A549 (cell line): ENCODE measurements at regions not wholly inside any gene's neighbourhood (a gene's known extent, or its start where the extent isn't known, plus 50 kb on each side); places are given as distances from the start of the nearest gene placed in this dataset.

ENCODE experiments used
- ATAC-seq, 2 experiments: fragments of 200-7000 bp in 1 of 2; fragments of >200 bp in 1 of 2; cut with Nextera tagmentation in 1 of 2; cut with Tn5 transposase in 1 of 2; 3 replicates each; pipeline versions ENCODE4 v1.8.0 to v1.9.1; 2018 to 2020; ENCODE audit warnings: mild to moderate bottlenecking in 1 of 2, moderate library complexity in 1 of 2
- CTCF ChIA-PET: fragments of 300-600 bp; sonication (Branson Sonifier 250); formaldehyde crosslinking; extraction: SDS; loops from one replicate; lab custom pipeline; 2021; ENCODE audit warnings: antibody characterized with exemption, inconsistent platforms; lab: Yijun Ruan, JAX
- POLR2A ChIA-PET: fragments of 350-600 bp; formaldehyde crosslinking; extraction: SDS; loops from one replicate; lab custom pipeline; 2021; ENCODE audit warnings: antibody characterized with exemption, inconsistent platforms; lab: Yijun Ruan, JAX
- DNase-seq, 2 experiments: peaks; one replicate each; pipeline versions ENCODE4 v3.0.0 to v3.0.0-alpha.2; 2011 to 2016; ENCODE audit warnings: low read depth in 1 of 2, low spot score in 1 of 2
- FAIRE-seq: peaks from 2 replicates; lab custom pipeline; 2011; peaks lifted over from hg19 to GRCh38; lab: Jason Lieb, UNC
- H3K27ac ChIP-seq, 2 experiments: fragments of >200 bp; sonication (Bioruptor Twin); formaldehyde crosslinking; 3 replicates each; pipeline ENCODE4 v1.5.1; 2016 to 2017
- H3K4me1 ChIP-seq: fragments of >200 bp; sonication (Bioruptor Twin); formaldehyde crosslinking; 3 replicates; pipeline ENCODE4 v1.6.1; 2016
- H3K4me2 ChIP-seq: fragments of >200 bp; sonication (Bioruptor Twin); formaldehyde crosslinking; 3 replicates; pipeline ENCODE4 v1.6.1; 2016
- H3K4me3 ChIP-seq: fragments of >200 bp; sonication (Bioruptor Twin); formaldehyde crosslinking; 3 replicates; pipeline ENCODE4 v1.5.1; 2016
- H3K9me3 ChIP-seq: fragments of >200 bp; sonication (Bioruptor Twin); formaldehyde crosslinking; 3 replicates; pipeline ENCODE4 v1.6.1; 2016
- BHLHE40 ChIP-seq: IDR thresholded peaks from 2 replicates; pipeline ENCODE4 v1.6.1; 2012; ENCODE audit warnings: low read depth, low read length, inconsistent platforms
- CHD4 ChIP-seq: fragments of 200-600 bp; sonication (generic); IDR thresholded peaks from 2 replicates; pipeline ENCODE4 v1.6.1; 2016; ENCODE audit warnings: antibody characterized with exemption, mild to moderate bottlenecking, borderline replicate concordance
- EHF ChIP-seq: fragments of 250-450 bp; sonication (Bioruptor Pico); IDR thresholded peaks from 2 replicates; pipeline ENCODE4 v1.5.0; 2020; ENCODE audit warnings: mild to moderate bottlenecking
- EHMT2 ChIP-seq: fragments of 200-600 bp; sonication (generic); IDR thresholded peaks from 2 replicates; pipeline ENCODE4 v1.6.1; 2016; ENCODE audit warnings: antibody characterized with exemption, low read depth, mild to moderate bottlenecking, moderate library complexity
- ELK1 ChIP-seq: fragments of 150-350 bp; IDR thresholded peaks from 2 replicates; pipeline ENCODE4 v1.6.1; 2014; ENCODE audit warnings: low read depth, mild to moderate bottlenecking, low read length
- EP300 ChIP-seq, 2 experiments: fragments of >200 bp; sonication (Bioruptor Twin); formaldehyde crosslinking; IDR thresholded peaks; 2 replicates in 1 of 2; 3 replicates in 1 of 2; pipeline ENCODE4 v1.6.1; 2016 to 2017
- ESRRA ChIP-seq: fragments of 150-350 bp; IDR thresholded peaks from 2 replicates; pipeline ENCODE4 v1.6.1; 2014; ENCODE audit warnings: mild to moderate bottlenecking, low read length, borderline replicate concordance
- FOSB ChIP-seq: fragments of 250-450 bp; sonication (Bioruptor Pico); IDR thresholded peaks from 2 replicates; pipeline ENCODE4 v1.5.0; 2020; ENCODE audit warnings: mild to moderate bottlenecking, moderate library complexity
- HES2 ChIP-seq: fragments of >200 bp; sonication (Bioruptor Twin); formaldehyde crosslinking; IDR thresholded peaks from 2 replicates; pipeline ENCODE4 v1.6.1; 2016
- HOXB13 ChIP-seq: fragments of 250-450 bp; sonication (Bioruptor Pico); IDR thresholded peaks from 2 replicates; pipeline ENCODE4 v1.5.0; 2020; ENCODE audit warnings: low read depth, mild to moderate bottlenecking, moderate library complexity
- HOXB5 ChIP-seq: fragments of 250-450 bp; sonication (Bioruptor Pico); IDR thresholded peaks from 2 replicates; pipeline ENCODE4 v1.5.0; 2020; ENCODE audit warnings: mild to moderate bottlenecking, moderate library complexity
- KDM1A ChIP-seq: fragments of 200-600 bp; sonication (generic); IDR thresholded peaks from 2 replicates; pipeline ENCODE4 v1.6.1; 2016; ENCODE audit warnings: low read depth, mild to moderate bottlenecking
- KDM5A ChIP-seq: fragments of 200-600 bp; sonication (generic); IDR thresholded peaks from 2 replicates; pipeline ENCODE4 v1.6.1; 2016; ENCODE audit warnings: antibody characterized with exemption, mild to moderate bottlenecking
- MAFK ChIP-seq: fragments of 450-650 bp; IDR thresholded peaks from 2 replicates; pipeline ENCODE4 v1.6.1; 2014; ENCODE audit not compliant: partially characterized antibody
- MAZ ChIP-seq: fragments of 150-350 bp; IDR thresholded peaks from 2 replicates; pipeline ENCODE4 v1.6.1; 2014; ENCODE audit warnings: antibody characterized with exemption, low read depth, low read length, borderline replicate concordance
- MYC ChIP-seq: IDR thresholded peaks from 2 replicates; pipeline ENCODE4 v1.6.1; 2012; ENCODE audit warnings: mild to moderate bottlenecking, inconsistent platforms, low read length, improper control_type of control experiment, borderline replicate concordance
- NR3C1 ChIP-seq: fragments of >200 bp; sonication (Bioruptor Twin); formaldehyde crosslinking; IDR thresholded peaks from 3 replicates; pipeline ENCODE4 v1.6.1; 2017
- PBX3 ChIP-seq: IDR thresholded peaks from 2 replicates; pipeline ENCODE4 v1.6.1; 2012
- POLR2A ChIP-seq: IDR thresholded peaks from 2 replicates; pipeline ENCODE4 v1.6.1; 2012; ENCODE audit warnings: mild to moderate bottlenecking, low read length
- POLR2AphosphoS2 ChIP-seq: conservative IDR thresholded peaks from 2 replicates; pipeline ENCODE4 v1.6.1; 2012; ENCODE audit warnings: low read length, improper control_type of control experiment, inconsistent platforms
- RAD21 ChIP-seq, 2 experiments: fragments of >200 bp in 1 of 2; sonication (Bioruptor Twin) in 1 of 2; formaldehyde crosslinking in 1 of 2; IDR thresholded peaks in 1 of 2; conservative IDR thresholded peaks in 1 of 2; 2 replicates in 1 of 2; 3 replicates in 1 of 2; pipeline ENCODE4 v1.6.1; 2012 to 2018; ENCODE audit warnings: inconsistent platforms in 1 of 2
- RARB ChIP-seq: fragments of 250-450 bp; sonication (Bioruptor Pico); IDR thresholded peaks from 2 replicates; pipeline ENCODE4 v1.8.0; 2021; ENCODE audit warnings: mild to moderate bottlenecking, moderate library complexity
- RFX5 ChIP-seq: fragments of 450-650 bp; IDR thresholded peaks from 2 replicates; pipeline ENCODE4 v1.7.1; 2014; ENCODE audit warnings: antibody characterized with exemption, mild to moderate bottlenecking, moderate library complexity
- SMC3 ChIP-seq: fragments of >200 bp; sonication (Bioruptor Twin); formaldehyde crosslinking; IDR thresholded peaks from 3 replicates; pipeline ENCODE4 v1.6.1; 2018; ENCODE audit warnings: inconsistent platforms
- TP53 ChIP-seq: fragments of 250-450 bp; sonication (Bioruptor Pico); IDR thresholded peaks from 2 replicates; pipeline ENCODE4 v1.5.0; 2021; ENCODE audit warnings: mild to moderate bottlenecking, moderate library complexity
- ZC3H11A ChIP-seq: fragments of 450-650 bp; IDR thresholded peaks from 2 replicates; pipeline ENCODE4 v1.6.1; 2014; ENCODE audit warnings: antibody characterized with exemption, mild to moderate bottlenecking
- WGBS: methylation state at CpG from one replicate; pipeline ENCODE4 v1.1.6; 2017; ENCODE audit errors: missing lambda C conversion rate; 5-methylcytosine and 5-hydroxymethylcytosine counted together

- no peak overlapping the region for H3K27ac ChIP-seq
- ATAC-seq: no peak
- TF ChIP-seq BHLHE40 (no peak), POLR2AphosphoS2 (no peak), PBX3 (no peak), MYC (no peak), EP300 (IDR thresholded peaks at IDR 0.05) (no peak), HES2 (no peak), KDM1A (no peak), CHD4 (no peak), MAFK (no peak), RAD21 (conservative IDR thresholded peaks at IDR 0.05 in 1 of 2, IDR thresholded peaks at IDR 0.05 in 1 of 2) (no peak), EHMT2 (no peak), SMC3 (no peak), KDM5A (no peak), RARB (CRISPR knock-in tag) (no peak)
- TF ChIP-seq, all 56 proteins: peak for 0
- Histone ChIP-seq H3K4me2 (no peak overlapping the region), H3K9me3 (no peaks in the 10 kb centered on the region), H3K4me1 (no peaks in the 10 kb centered on the region), H3K4me3 (no peak overlapping the region)
- ChIA-PET CTCF (interaction anchor here (1.1 kb wide), 2 partner anchors 20 to 251 kb away, joined by 3 to 4 read pairs; no protein-coding TSS in a partner anchor), POLR2A (interaction anchor here (1.6 kb wide), 1 partner anchor 165 kb away, joined by 4 read pairs; the partner anchor contains the start of gene TNRC6C)
- FAIRE-seq: no peak
- no peak for DNase-seq
- WGBS: 53% methylated on average over 38 of the region's 40 CpGs
Observed at GRCh38 chr17:77793146-77793970, 165.1 kb upstream of the TNRC6C start.

- CTCF ChIA-PET: interaction anchor here (0.8 to 1.1 kb wide), 3 partner anchors 10 to 251 kb away, joined by 3 to 4 read pairs (median 3); no protein-coding TSS in a partner anchor
- ATAC-seq: no peak
- no peak for DNase-seq
- H3K4me1 ChIP-seq: no peaks in the 10 kb centered on the region
- H3K4me3 ChIP-seq: no peak overlapping the region
- no peak for TF ChIP-seq EHF (CRISPR knock-in tag)
- TF ChIP-seq, all 56 proteins: peak for 0
- Histone ChIP-seq H3K27ac (no peak overlapping the region), H3K4me2 (no peak overlapping the region), H3K9me3 (no peaks in the 10 kb centered on the region)
- 42% methylated on average over 5 of the region's 5 CpGs for WGBS
- POLR2A ChIA-PET: no interaction called here
- FAIRE-seq: no peak
Observed at GRCh38 chr17:77793971-77794235, 164.6 kb upstream of the TNRC6C start.

GRCh38 chr17:77794846-77795245, 163.7 kb upstream of the TNRC6C start:
- ChIA-PET CTCF (interaction anchor here (0.8 kb wide), 1 partner anchor 11 kb away, joined by 3 read pairs; no protein-coding TSS in a partner anchor), POLR2A (no interaction called here)
- WGBS: 38% methylated on average over 6 of the region's 6 CpGs
- no peak for FAIRE-seq
- no peak overlapping the region for H3K27ac ChIP-seq
- TF ChIP-seq TP53 (CRISPR knock-in tag): no peak
- no peak for TF ChIP-seq NR3C1
- no peak for TF ChIP-seq ESRRA
- TF ChIP-seq MAZ: no peak
- no peak for TF ChIP-seq HOXB5 (CRISPR knock-in tag)
- no peak for TF ChIP-seq FOSB (CRISPR knock-in tag)
- TF ChIP-seq KDM5A: no peak
- TF ChIP-seq RFX5: no peak
- TF ChIP-seq HOXB13 (CRISPR knock-in tag): no peak
- TF ChIP-seq KDM1A: no peak
- no peak for TF ChIP-seq ZC3H11A
- no peak for TF ChIP-seq ELK1
- TF ChIP-seq POLR2A: no peak
- no peak for ATAC-seq
- H3K9me3 ChIP-seq: no peaks in the 10 kb centered on the region
- no peaks in the 10 kb centered on the region for H3K4me1 ChIP-seq
- no peak for DNase-seq
- no peak overlapping the region for H3K4me3 ChIP-seq
- no peak overlapping the region for H3K4me2 ChIP-seq
